HepG2 (cell line): ENCODE measurements at regions not wholly inside any gene's neighbourhood (a gene's known extent, or its start where the extent isn't known, plus 50 kb on each side); places are given as distances from the start of the nearest gene placed in this dataset.

ENCODE experiments used
- BCL3 ChIP-seq: sonication (generic); formaldehyde crosslinking; IDR thresholded peaks from 2 replicates; pipeline ENCODE4 v1.5.1; 2020; ENCODE audit warnings: mild to moderate bottlenecking, missing genetic modification reagents, moderate library complexity
- CTCF ChIP-seq: sonication (generic); formaldehyde crosslinking; IDR thresholded peaks from 2 replicates; pipeline ENCODE4 v1.5.0; 2020; ENCODE audit warnings: mild to moderate bottlenecking, missing genetic modification reagents, moderate library complexity
- FOXA1 ChIP-seq, 2 experiments: fragments of 450-650 bp in 1 of 2; sonication (generic) in 1 of 2; formaldehyde crosslinking in 1 of 2; IDR thresholded peaks; 2 replicates each; pipeline versions ENCODE4 v1.4.0 to v1.6.1; 2016 to 2020; ENCODE audit warnings: missing genetic modification reagents in 1 of 2
- GMEB1 ChIP-seq: sonication (generic); formaldehyde crosslinking; IDR thresholded peaks from 2 replicates; pipeline ENCODE4 v1.5.1; 2020; ENCODE audit warnings: missing genetic modification reagents, mild to moderate bottlenecking, borderline replicate concordance
- MAFG ChIP-seq: sonication (generic); formaldehyde crosslinking; IDR thresholded peaks from 2 replicates; pipeline ENCODE4 v1.5.1; 2020; ENCODE audit warnings: mild to moderate bottlenecking, missing genetic modification reagents
- MTF1 ChIP-seq: sonication (generic); formaldehyde crosslinking; IDR thresholded peaks from 2 replicates; pipeline ENCODE4 v1.5.0; 2020; ENCODE audit warnings: missing genetic modification reagents
- PLSCR1 ChIP-seq: sonication (generic); formaldehyde crosslinking; IDR thresholded peaks from 2 replicates; pipeline ENCODE4 v1.5.0; 2020; ENCODE audit warnings: missing genetic modification reagents, mild to moderate bottlenecking, borderline replicate concordance
- RFX3 ChIP-seq: IDR thresholded peaks from 2 replicates; pipeline ENCODE4 v1.6.1; 2016; ENCODE audit warnings: missing biosample characterization, missing genetic modification reagents
- YEATS4 ChIP-seq: sonication (generic); formaldehyde crosslinking; IDR thresholded peaks from 2 replicates; pipeline ENCODE4 v1.4.0; 2020; ENCODE audit warnings: missing genetic modification reagents, borderline replicate concordance
- ZFYVE20 ChIP-seq: sonication (generic); formaldehyde crosslinking; IDR thresholded peaks from 2 replicates; pipeline ENCODE4 v1.8.0; 2023; ENCODE audit warnings: low read depth, mild to moderate bottlenecking, moderate library complexity, missing genetic modification reagents, borderline replicate concordance
- ZMAT3 ChIP-seq: sonication (generic); formaldehyde crosslinking; conservative IDR thresholded peaks from 2 replicates; pipeline ENCODE4 v1.7.0; 2021; ENCODE audit warnings: missing genetic modification reagents
- ZNF263 ChIP-seq: sonication (generic); formaldehyde crosslinking; IDR thresholded peaks from 2 replicates; pipeline ENCODE4 v1.4.0; 2020; ENCODE audit warnings: missing genetic modification reagents
- ZNF280D ChIP-seq: sonication (generic); formaldehyde crosslinking; IDR thresholded peaks from 2 replicates; pipeline ENCODE4 v1.5.1; 2020; ENCODE audit warnings: mild to moderate bottlenecking, missing genetic modification reagents
- ZNF790 ChIP-seq: sonication (generic); formaldehyde crosslinking; IDR thresholded peaks from 2 replicates; pipeline ENCODE4 v1.8.0; 2022; ENCODE audit warnings: missing genetic modification reagents, mild to moderate bottlenecking, borderline replicate concordance
- TF ChIP-seq, protein P1 (sequence below): sonication (generic); formaldehyde crosslinking; conservative IDR thresholded peaks from 2 replicates; pipeline ENCODE4 v1.5.0; 2020; ENCODE audit warnings: missing genetic modification reagents
- TF ChIP-seq, protein P2 (sequence below): sonication (generic); formaldehyde crosslinking; IDR thresholded peaks from 2 replicates; pipeline ENCODE4 v1.5.0; 2020; ENCODE audit warnings: mild to moderate bottlenecking, missing genetic modification reagents

DNA sequence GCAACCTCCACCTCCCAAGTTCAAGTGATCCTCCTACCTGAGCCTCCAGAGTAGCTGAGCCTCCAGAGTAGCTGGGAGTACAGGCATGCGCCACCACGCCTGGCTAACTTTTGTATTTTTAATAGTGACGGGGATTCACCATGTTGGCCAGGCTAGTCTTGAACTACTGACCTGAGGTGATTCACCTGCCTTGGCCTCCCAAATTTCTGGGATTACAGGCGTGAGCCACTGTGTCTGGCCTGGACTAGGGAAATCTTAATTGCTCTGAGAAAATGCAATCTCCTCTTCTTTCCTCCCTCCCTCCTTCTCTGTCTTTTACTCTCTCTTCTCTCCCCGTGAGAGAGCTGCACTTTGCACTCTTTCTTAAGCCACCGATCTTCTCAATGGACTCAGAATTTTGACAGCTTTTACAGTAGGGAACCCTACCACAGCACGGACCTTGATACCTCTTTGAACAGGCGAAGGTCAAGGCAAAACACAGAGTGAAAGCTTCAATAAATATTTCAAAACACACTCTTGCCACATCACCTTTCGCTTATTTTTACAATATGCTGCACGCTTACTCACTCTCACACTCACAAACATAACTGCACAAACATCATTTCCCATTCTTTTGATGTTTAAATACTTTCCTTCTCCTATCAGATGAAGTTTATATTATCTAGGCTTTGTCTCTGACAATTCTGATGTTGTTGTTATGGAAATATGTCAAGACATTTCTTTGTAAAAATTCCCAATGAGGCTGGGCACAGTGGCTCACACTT lies 173.4 kb upstream of the NRP1 start (continued):
- TF ChIP-seq, protein P1, sequence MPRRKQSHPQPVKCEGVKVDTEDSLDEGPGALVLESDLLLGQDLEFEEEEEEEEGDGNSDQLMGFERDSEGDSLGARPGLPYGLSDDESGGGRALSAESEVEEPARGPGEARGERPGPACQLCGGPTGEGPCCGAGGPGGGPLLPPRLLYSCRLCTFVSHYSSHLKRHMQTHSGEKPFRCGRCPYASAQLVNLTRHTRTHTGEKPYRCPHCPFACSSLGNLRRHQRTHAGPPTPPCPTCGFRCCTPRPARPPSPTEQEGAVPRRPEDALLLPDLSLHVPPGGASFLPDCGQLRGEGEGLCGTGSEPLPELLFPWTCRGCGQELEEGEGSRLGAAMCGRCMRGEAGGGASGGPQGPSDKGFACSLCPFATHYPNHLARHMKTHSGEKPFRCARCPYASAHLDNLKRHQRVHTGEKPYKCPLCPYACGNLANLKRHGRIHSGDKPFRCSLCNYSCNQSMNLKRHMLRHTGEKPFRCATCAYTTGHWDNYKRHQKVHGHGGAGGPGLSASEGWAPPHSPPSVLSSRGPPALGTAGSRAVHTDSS (CRISPR knock-in tag): no peak
- TF ChIP-seq RFX3 (CRISPR knock-in tag) (peak; percentile 51; the same call in 1 of the 2 replicates), FOXA1 (IDR thresholded peaks at IDR 0.05) (no peak), FOXA1 (CRISPR knock-in tag; IDR thresholded peaks at IDR 0.05) (peak; percentile 69), ZNF280D (CRISPR knock-in tag) (peak; percentile 77; the same call in 1 of the 2 replicates), ZNF790 (CRISPR knock-in tag) (no peak), CTCF (no peak), MTF1 (CRISPR knock-in tag) (no peak), ZFYVE20 (CRISPR knock-in tag) (no peak), ZNF263 (CRISPR knock-in tag) (no peak), MAFG (CRISPR knock-in tag) (no peak), PLSCR1 (no peak), GMEB1 (peak; percentile 30; the same call in 1 of the 2 replicates), YEATS4 (CRISPR knock-in tag) (peak; percentile 55; the same call in 1 of the 2 replicates), ZMAT3 (CRISPR knock-in tag) (0 out of 2 replicates have a peak, but pooled peaks have one; percentile 55), BCL3 (CRISPR knock-in tag) (no peak)
- TF ChIP-seq, protein P2, sequence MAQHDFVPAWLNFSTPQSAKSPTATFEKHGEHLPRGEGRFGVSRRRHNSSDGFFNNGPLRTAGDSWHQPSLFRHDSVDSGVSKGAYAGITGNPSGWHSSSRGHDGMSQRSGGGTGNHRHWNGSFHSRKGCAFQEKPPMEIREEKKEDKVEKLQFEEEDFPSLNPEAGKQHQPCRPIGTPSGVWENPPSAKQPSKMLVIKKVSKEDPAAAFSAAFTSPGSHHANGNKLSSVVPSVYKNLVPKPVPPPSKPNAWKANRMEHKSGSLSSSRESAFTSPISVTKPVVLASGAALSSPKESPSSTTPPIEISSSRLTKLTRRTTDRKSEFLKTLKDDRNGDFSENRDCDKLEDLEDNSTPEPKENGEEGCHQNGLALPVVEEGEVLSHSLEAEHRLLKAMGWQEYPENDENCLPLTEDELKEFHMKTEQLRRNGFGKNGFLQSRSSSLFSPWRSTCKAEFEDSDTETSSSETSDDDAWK: no peak
